ENCODE measurements at regions not wholly inside any gene's neighbourhood (a gene's known extent, or its start where the extent isn't known, plus 50 kb on each side); places are given as distances from the start of the nearest gene placed in this dataset.

DNA sequence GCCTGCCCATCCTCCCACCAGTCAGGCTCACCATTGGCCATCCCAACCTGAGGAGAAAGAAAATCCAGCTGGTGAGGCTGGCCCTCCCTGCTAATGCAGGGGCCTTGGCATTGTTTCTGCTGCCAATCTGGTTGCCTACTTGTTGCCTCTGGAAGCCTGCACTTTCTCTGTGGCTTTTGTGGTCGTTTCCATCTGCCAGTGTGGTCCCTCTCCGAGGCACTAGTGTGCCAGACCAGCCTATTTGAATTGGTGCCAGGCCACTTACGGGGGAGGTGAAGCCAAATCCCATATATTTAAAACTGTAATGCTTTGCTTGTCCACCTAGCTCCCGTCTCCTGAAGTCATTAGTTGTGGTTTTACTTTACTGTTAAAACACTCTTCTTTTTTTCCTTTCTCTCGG is 213.4 kb upstream of the ADAMTSL1 start:
- TF ChIP-seq, protein P1, sequence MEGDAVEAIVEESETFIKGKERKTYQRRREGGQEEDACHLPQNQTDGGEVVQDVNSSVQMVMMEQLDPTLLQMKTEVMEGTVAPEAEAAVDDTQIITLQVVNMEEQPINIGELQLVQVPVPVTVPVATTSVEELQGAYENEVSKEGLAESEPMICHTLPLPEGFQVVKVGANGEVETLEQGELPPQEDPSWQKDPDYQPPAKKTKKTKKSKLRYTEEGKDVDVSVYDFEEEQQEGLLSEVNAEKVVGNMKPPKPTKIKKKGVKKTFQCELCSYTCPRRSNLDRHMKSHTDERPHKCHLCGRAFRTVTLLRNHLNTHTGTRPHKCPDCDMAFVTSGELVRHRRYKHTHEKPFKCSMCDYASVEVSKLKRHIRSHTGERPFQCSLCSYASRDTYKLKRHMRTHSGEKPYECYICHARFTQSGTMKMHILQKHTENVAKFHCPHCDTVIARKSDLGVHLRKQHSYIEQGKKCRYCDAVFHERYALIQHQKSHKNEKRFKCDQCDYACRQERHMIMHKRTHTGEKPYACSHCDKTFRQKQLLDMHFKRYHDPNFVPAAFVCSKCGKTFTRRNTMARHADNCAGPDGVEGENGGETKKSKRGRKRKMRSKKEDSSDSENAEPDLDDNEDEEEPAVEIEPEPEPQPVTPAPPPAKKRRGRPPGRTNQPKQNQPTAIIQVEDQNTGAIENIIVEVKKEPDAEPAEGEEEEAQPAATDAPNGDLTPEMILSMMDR (conservative IDR thresholded peaks at IDR 0.05; ENCODE audit: low read depth, low read length), result no peak
- H3K4me3 ChIP-seq (ENCODE audit: low read depth, low read length), result no peak overlapping the region
- DNase-seq (ENCODE audit: low read depth), result no peak

DNA sequence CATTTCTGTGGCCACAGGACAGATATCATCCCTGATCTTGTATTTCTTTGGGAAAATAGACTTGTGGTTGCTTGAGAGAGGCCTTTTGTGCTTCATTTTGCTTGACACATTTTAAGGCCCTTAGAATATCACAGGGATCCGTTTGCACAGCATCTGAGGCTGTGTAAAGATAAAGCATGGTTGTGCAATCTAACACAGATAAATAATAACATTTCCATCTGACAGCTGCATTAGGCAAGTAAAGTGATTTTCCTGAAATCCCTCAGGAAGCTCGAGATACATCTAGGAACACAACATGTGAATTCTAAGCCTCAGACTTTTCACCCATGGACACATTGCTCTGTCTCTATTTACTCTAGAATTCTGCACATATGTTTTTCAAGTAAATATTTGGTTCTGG is 212.8 kb upstream of the ADAMTSL1 start:
- DNase-seq (ENCODE audit: low read depth), result peak; percentile 28

DNA sequence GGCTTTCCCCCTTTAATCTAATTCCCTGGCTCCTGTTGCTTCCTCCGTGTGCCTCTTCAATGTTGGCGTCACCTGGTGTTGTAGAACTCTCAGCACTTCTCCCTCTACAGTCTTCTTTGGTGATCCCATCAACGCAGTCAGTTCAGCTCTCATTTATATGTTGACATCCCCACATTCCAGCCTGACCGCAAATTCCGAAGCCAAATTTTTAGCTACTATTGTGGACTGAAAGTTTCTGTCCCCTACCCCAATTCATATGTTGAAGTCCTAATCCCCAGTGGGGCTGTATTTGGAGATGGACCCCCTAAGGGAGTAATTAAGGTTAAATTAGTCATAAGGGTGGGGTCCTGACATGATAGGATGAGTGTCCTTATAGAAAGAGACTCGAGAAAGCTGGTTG is 210.6 kb upstream of the ADAMTSL1 start:
- DNase-seq (ENCODE audit: low read depth), result no peak
- H3K4me3 ChIP-seq (ENCODE audit: low read depth, low read length), result no peak overlapping the region
- TF ChIP-seq, protein P1 (conservative IDR thresholded peaks at IDR 0.05; ENCODE audit: low read depth, low read length), result no peak

More for the DNA sequence above, 212.8 kb upstream of the ADAMTSL1 start:
- no peak overlapping the region for H3K4me3 ChIP-seq (ENCODE audit: low read depth, low read length)
- TF ChIP-seq, protein P1 (conservative IDR thresholded peaks at IDR 0.05; ENCODE audit: low read depth, low read length), result no peak

DNA sequence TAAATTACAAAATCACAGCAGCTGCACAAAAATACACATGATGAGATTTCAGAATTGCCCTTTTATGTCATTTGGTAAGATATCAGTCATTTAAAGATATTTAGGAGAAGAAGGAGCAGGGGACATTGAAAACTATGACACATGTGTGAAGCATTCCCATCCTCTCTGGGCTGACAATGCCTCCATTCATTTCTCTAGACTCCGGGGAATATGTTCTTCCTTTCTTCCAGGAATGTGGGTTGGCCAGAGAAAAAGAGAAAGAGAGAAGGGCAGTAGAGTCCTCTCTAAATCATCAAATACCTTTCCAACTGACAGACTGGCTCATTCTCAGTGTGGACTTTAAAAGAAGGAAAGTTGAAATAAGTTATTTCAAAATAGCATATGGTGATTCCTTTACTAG is 205.6 kb upstream of the ADAMTSL1 start:
- TF ChIP-seq, protein P1 (conservative IDR thresholded peaks at IDR 0.05; ENCODE audit: low read depth, low read length), result no peak
- no peak overlapping the region for H3K4me3 ChIP-seq (ENCODE audit: low read depth, low read length)
- peak; percentile 26 for DNase-seq (ENCODE audit: low read depth)

DNA sequence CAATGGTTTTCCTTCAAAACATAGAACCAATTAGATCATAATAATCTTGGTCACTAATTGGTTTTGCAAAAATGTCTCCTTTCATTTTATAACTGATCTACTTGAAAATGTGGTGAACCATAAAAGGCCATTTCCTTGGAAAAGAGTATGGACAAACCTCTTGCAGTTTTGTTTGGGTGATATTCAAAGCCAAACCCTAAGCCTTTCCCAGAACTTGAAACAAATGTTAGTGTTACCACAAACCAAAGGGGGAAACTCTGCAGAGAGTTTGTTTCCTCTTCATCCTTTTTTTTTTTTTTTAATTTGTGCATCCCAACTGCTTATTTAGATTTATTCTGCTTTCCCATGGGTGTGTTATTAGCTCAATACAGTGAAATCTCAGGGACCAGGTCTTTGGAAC is 204.4 kb upstream of the ADAMTSL1 start:
- TF ChIP-seq, protein P1 (conservative IDR thresholded peaks at IDR 0.05; ENCODE audit: low read depth, low read length), result no peak
- no peak for DNase-seq (ENCODE audit: low read depth)
- H3K4me3 ChIP-seq (ENCODE audit: low read depth, low read length), result no peak overlapping the region

DNA sequence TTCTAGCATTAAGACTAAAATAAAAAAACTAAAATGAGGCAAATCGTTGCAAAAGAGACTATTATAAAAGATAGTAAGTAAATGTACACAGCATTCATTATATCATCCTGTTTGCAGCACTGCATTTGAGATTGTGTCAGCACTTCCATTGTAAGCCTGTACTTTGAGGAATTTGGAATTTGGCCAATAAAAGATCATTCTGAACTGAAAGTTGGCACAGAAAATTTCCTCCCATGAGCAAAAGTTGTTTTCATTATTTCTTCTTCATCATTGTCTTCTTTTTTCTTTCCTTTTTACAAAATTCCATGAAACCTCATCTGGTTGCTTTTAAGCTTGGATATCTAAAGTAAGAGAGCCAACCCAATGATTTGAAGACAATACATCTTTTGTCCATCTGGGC is 199.3 kb upstream of the ADAMTSL1 start:
- no peak overlapping the region for H3K4me3 ChIP-seq (ENCODE audit: low read depth, low read length)
- peak; percentile 65 for DNase-seq (ENCODE audit: low read depth)
- TF ChIP-seq, protein P1 (conservative IDR thresholded peaks at IDR 0.05; ENCODE audit: low read depth, low read length), result no peak

DNA sequence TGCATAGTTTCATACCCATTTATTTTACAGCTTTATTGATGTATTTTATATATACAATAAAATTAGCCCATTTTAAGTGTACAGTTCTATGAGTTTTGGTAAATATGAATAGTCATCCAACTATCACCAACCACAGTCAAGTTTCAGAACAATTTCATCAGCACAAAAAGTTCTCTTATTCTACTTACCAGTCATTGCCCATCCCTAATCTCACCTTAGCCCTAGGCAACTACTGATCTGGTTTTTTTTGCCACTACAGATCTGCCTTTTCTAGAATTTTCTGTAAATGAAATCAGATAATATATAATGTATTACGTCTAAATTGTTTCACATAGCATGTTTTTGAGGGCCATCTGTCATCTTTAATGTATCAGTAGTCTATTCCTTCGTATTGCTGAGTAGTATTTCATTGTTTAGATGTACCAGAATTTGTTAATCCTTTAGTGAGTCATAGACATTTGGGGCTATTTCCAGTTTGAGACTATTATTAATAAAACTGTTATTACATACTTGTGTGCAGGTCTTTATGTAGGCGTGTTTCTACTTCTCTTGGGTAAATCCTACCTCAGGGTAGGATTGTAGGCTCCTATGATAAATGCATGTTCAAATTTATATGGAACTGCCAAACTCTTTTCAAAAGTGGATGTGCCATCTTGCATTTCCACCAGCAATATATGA is 198.5 kb upstream of the ADAMTSL1 start:
- DNase-seq (ENCODE audit: low read depth), result no peak
- TF ChIP-seq, protein P1 (conservative IDR thresholded peaks at IDR 0.05; ENCODE audit: low read depth, low read length), result no peak
- no peak overlapping the region for H3K4me3 ChIP-seq (ENCODE audit: low read depth, low read length)

All from choroid plexus epithelial cell (primary cell).